ENCODE measurements at regions not wholly inside any gene's neighbourhood (a gene's known extent, or its start where the extent isn't known, plus 50 kb on each side); places are given as distances from the start of the nearest gene placed in this dataset.
"Not testable (repeated sequence)": the region's sequence is repeated elsewhere in the genome, so short reads cannot be mapped to it uniquely, and the experiment has no call there.

DNA sequence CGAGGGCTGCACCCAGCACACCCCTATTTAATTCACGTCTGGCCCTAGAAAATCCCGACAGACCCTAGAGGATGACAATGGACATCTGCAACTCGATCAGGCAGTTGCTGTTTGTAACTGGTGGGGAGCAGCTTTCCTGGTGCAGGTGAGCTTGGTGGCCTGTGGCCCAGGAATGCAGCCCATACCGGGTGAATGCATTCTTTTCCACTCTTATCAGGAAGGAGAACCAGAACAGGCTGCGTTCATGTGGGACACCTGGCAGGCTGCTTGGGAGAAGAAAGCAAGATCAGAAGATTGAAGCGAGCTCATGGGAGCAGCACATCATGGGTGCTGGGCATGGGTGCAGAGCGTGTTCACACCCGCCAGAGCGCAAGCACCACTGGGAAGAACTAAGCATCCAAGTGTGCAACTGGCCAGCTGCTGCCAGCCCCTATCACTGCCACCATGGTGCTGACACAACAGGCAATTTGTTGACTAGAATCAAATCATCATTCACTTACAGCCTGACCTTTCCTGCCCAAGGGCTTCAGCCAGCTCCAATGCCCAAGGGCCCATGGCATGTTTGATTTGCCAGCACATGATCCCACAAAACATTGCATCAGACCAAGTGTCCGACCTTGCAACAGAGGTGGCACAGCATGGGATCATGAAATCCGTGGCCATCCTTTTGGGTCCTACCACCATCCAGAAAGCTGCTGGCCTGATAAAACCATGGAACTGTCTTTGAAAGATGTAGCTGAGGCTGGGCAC is 241.7 kb upstream of the ID2 start:
- WGBS: 97% methylated on average over 12 of the region's 12 CpGs
- Histone ChIP-seq H3K27ac (ENCODE audit: low read depth in 1 of 2, low read length in 1 of 2) (no peak overlapping the region), H3K36me3 (ENCODE audit: control insufficient read depth in 2 of 2, insufficient read depth in 2 of 2, low read length in 1 of 2) (no peaks in the 10 kb centered on the region), H3K9me3 (ENCODE audit: control insufficient read depth in 2 of 2, insufficient read depth in 1 of 2, low read length in 1 of 2) (peaks cover 0 to 7% of the 10 kb centered on the region in 2 donors), H3K4me1 (ENCODE audit: control insufficient read depth in 2 of 2, insufficient read depth in 2 of 2, low read length in 2 of 2) (peaks cover 0 to 9% of the 10 kb centered on the region in 2 donors), H3K27me3 (ENCODE audit: control insufficient read depth in 2 of 2, insufficient read depth in 1 of 2, low read length in 1 of 2) (peaks cover 0 to 2% of the 10 kb centered on the region in 2 donors), H3K4me3 (ENCODE audit: low read length in 2 of 2) (no peak overlapping the region)
- DNase-seq (ENCODE audit: low read depth in 6 of 9, low spot score in 9 of 9): no peak

DNA sequence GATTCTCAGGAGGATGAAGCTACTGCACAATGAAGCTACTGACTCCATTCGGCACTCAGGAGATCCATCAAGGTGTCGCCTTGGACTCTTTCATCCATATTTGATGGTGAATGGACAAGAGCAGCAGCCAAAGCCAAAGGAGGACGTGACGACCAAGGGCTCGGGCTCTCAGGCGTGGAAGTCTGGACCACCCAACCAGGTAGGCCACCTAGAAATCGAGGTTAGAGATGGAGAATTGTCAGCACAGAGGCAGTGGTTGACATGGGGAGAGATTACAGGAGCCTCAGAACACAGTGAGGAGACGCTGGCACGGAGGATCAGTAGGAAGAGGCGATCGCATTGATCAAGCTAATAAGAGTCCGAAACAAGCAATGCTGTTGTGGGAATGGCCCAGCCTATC is 240.5 kb upstream of the ID2 start:
- peaks cover 0 to 2% of the 10 kb centered on the region in 2 donors for H3K27me3 ChIP-seq (ENCODE audit: control insufficient read depth in 2 of 2, insufficient read depth in 1 of 2, low read length in 1 of 2)
- peaks cover 0 to 9% of the 10 kb centered on the region in 2 donors for H3K4me1 ChIP-seq (ENCODE audit: control insufficient read depth in 2 of 2, insufficient read depth in 2 of 2, low read length in 2 of 2)
- H3K27ac ChIP-seq (ENCODE audit: low read depth in 1 of 2, low read length in 1 of 2): no peak overlapping the region
- no peak for DNase-seq (ENCODE audit: low read depth in 6 of 9, low spot score in 9 of 9)
- peaks cover 0 to 7% of the 10 kb centered on the region in 2 donors for H3K9me3 ChIP-seq (ENCODE audit: control insufficient read depth in 2 of 2, insufficient read depth in 1 of 2, low read length in 1 of 2)
- WGBS: 89% methylated on average over 12 of the region's 12 CpGs
- no peak overlapping the region for H3K4me3 ChIP-seq (ENCODE audit: low read length in 2 of 2)
- no peaks in the 10 kb centered on the region for H3K36me3 ChIP-seq (ENCODE audit: control insufficient read depth in 2 of 2, insufficient read depth in 2 of 2, low read length in 1 of 2)

DNA sequence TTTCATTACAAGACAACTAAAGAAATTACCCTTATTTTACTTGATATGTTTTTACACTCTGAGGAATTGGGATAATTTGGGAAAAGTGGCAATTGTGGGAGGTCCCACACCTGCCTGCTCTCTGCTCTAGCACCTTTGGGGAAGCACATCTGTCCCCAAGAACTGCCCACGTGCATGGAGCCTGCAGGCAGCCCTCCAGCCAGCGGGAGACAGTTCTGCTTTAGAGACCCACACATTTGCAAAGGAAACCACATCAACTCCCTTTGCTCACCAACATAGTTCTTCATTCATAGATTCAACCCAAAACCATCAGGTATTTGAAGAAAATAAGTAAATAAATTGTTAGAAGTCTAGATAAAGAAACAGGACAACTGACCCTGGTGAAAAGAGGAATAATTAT is 239.9 kb upstream of the ID2 start:
- Histone ChIP-seq H3K27me3 (ENCODE audit: control insufficient read depth in 2 of 2, insufficient read depth in 1 of 2, low read length in 1 of 2) (peaks cover 0 to 2% of the 10 kb centered on the region in 2 donors), H3K4me3 (ENCODE audit: low read length in 2 of 2) (no peak overlapping the region), H3K4me1 (ENCODE audit: control insufficient read depth in 2 of 2, insufficient read depth in 2 of 2, low read length in 2 of 2) (peaks cover 0 to 9% of the 10 kb centered on the region in 2 donors), H3K36me3 (ENCODE audit: control insufficient read depth in 2 of 2, insufficient read depth in 2 of 2, low read length in 1 of 2) (no peaks in the 10 kb centered on the region), H3K9me3 (ENCODE audit: control insufficient read depth in 2 of 2, insufficient read depth in 1 of 2, low read length in 1 of 2) (peaks cover 0 to 7% of the 10 kb centered on the region in 2 donors), H3K27ac (ENCODE audit: low read depth in 1 of 2, low read length in 1 of 2) (no peak overlapping the region)
- no peak for DNase-seq (ENCODE audit: low read depth in 6 of 9, low spot score in 9 of 9)
- WGBS: 8% methylated on average over 2 of the region's 2 CpGs

DNA sequence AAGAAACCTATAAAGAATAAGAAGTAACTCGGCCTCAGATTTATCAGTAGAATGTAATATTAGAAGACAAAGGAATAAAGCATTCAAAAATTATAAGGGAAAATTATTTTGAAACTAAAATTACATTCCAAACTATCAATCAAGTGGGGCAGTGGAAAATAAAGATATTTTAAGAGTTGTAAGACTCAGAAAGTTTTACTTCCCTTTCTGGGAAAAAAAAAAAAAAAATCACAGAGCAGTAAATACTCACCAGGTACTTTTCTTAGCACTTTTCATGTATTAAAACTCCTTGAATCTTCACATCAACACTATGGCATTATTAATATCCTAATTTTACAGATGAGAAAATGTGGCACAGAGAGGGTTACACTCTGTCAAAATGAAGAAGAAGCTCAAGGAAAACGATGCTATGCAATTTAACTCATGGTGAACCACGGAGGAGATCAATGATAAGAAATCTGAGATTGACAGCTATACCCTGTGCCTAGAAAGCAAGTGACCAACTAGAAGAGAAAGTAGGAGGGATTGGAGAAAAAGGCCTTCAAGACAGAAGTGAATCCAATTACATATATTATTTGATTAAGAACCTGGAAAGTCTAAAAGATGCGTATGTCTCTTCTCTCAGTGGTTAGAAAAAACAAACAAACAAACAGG is 238.9 kb upstream of the ID2 start:
- DNase-seq (ENCODE audit: low read depth in 6 of 9, low spot score in 9 of 9): no peak
- H3K9me3 ChIP-seq (ENCODE audit: control insufficient read depth in 2 of 2, insufficient read depth in 1 of 2, low read length in 1 of 2): peaks cover 0 to 7% of the 10 kb centered on the region in 2 donors
- H3K27me3 ChIP-seq (ENCODE audit: control insufficient read depth in 2 of 2, insufficient read depth in 1 of 2, low read length in 1 of 2): peaks cover 0 to 2% of the 10 kb centered on the region in 2 donors
- no peak overlapping the region for H3K27ac ChIP-seq (ENCODE audit: low read depth in 1 of 2, low read length in 1 of 2)
- 57% methylated on average over 4 of the region's 4 CpGs for WGBS
- H3K4me3 ChIP-seq (ENCODE audit: low read length in 2 of 2): no peak overlapping the region
- H3K4me1 ChIP-seq (ENCODE audit: control insufficient read depth in 2 of 2, insufficient read depth in 2 of 2, low read length in 2 of 2): peaks cover 0 to 9% of the 10 kb centered on the region in 2 donors
- H3K36me3 ChIP-seq (ENCODE audit: control insufficient read depth in 2 of 2, insufficient read depth in 2 of 2, low read length in 1 of 2): no peaks in the 10 kb centered on the region

DNA sequence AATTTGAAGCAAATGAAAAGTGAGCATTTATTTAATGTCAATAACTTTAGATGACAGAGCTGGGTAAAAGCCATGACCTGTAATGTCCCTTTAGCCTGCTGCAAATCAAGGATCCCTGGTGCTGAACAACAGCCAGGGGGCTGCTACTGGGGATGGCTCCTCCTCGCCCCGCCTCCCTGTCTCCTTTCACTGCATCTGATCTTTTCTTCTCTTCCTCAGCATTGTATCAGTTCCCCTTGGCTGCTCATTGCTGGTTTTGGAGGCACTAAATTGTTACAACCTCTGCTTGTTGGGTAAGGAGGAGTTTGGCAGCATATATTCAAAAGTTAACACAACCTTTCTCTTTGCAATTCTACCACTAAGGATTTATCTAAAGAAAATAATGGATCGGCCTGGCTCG is 236.3 kb upstream of the ID2 start:
- Histone ChIP-seq H3K9me3 (ENCODE audit: control insufficient read depth in 2 of 2, insufficient read depth in 1 of 2, low read length in 1 of 2) (no peaks in the 10 kb centered on the region), H3K4me1 (ENCODE audit: control insufficient read depth in 2 of 2, insufficient read depth in 2 of 2, low read length in 2 of 2) (peaks cover 0 to 3% of the 10 kb centered on the region in 2 donors), H3K36me3 (ENCODE audit: control insufficient read depth in 2 of 2, insufficient read depth in 2 of 2, low read length in 1 of 2) (no peaks in the 10 kb centered on the region), H3K4me3 (ENCODE audit: low read length in 2 of 2) (no peak overlapping the region), H3K27ac (ENCODE audit: low read depth in 1 of 2, low read length in 1 of 2) (no peak overlapping the region), H3K27me3 (ENCODE audit: control insufficient read depth in 2 of 2, insufficient read depth in 1 of 2, low read length in 1 of 2) (peaks cover 0 to 2% of the 10 kb centered on the region in 2 donors)
- WGBS: 59% methylated on average over 4 of the region's 4 CpGs
- DNase-seq (ENCODE audit: low read depth in 6 of 9, low spot score in 9 of 9): no peak

DNA sequence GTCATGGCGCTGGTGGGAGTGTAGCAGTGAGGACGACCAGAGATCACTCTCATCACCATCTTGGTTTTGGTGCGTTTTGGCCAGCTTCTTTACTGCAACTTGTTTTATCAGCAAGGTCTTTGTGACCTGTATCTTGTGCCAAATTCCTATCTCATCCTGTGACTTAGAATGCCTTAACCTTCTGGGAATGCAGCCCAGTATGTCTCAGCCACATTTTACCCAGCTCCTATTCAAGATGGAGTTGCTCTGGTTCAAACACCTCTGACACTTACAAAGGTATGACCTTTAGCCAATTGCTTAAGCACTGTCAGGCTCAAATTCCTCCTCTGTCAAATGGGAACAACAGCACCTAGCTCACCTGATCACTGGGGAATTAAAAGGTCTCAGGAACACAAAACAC is 235.1 kb upstream of the ID2 start:
- not testable (repeated sequence) for DNase-seq (ENCODE audit: low read depth in 6 of 9, low spot score in 9 of 9); H3K4me3 ChIP-seq (ENCODE audit: low read length in 2 of 2); H3K27ac ChIP-seq (ENCODE audit: low read depth in 1 of 2, low read length in 1 of 2); H3K27me3 ChIP-seq (ENCODE audit: control insufficient read depth in 2 of 2, insufficient read depth in 1 of 2, low read length in 1 of 2); H3K36me3 ChIP-seq (ENCODE audit: control insufficient read depth in 2 of 2, insufficient read depth in 2 of 2, low read length in 1 of 2); H3K4me1 ChIP-seq (ENCODE audit: control insufficient read depth in 2 of 2, insufficient read depth in 2 of 2, low read length in 2 of 2); H3K9me3 ChIP-seq (ENCODE audit: control insufficient read depth in 2 of 2, insufficient read depth in 1 of 2, low read length in 1 of 2)
- 98% methylated on average over 3 of the region's 3 CpGs for WGBS

DNA sequence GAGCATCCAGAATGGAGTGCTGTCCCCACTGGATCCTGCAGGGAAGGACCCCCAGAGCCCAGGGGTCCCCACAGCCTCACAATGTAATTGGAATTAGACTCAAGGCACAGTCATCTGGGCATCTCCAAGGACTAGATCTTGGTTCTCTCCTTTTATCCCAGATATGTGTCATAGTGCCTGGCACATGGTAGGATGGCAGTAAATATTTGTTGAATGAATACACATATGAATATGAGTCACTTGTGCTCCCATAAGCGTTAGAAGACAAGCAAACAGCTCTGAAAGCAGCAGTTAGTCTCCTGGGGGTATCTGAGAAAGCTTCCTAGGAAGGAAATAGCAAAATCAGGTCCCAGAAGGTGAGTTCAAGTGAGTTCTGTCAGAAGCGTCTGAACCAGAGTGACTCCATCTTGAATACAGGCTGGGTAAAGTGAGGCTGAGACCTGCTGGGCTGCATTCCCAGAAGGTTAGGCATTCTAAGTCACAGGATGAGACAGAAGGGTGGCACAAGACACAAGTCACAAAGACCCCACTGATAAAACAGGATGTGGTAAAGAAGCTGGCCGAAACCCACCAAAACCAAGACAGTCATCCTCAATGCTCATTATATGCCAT is 234.1 kb upstream of the ID2 start:
- 90% methylated on average over 3 of the region's 3 CpGs for WGBS
- no peak overlapping the region for H3K4me3 ChIP-seq (ENCODE audit: low read length in 2 of 2)

DNA sequence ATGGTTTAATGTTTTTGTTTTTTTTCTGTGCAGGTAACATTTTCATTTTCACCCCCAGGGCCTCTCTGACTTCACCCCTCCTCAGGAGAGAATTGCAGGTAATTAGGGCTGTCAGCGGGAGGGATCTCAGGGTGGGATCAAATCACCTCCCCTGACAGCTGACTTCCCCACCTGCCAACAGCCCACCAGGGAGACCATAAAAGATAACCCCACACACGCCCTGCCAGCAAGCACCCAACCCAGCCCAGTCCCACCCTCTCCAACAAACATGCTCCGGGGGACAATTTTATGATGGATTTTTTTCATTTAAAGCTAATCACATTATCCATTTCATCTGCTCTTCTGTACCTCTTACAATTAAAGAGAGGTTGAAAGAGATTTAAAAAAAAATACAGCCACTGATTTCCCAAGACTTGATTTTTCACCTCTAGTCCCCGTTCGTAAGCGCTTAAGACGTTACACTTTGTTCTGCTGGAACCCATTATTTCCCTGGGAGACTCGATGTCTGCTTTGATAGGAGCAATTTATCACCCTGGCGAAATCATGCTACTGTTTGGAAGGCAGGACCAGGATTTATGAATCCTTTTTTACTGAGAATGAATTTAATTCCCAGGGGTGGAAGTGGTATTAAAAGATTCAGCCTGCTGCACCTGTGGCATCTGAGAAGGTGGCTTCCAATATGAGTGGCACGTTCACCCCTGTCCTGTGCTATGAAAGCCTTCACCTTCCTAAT is 232.9 kb upstream of the ID2 start:
- Histone ChIP-seq H3K9me3 (ENCODE audit: control insufficient read depth in 2 of 2, insufficient read depth in 1 of 2, low read length in 1 of 2) (no peaks in the 10 kb centered on the region), H3K4me1 (ENCODE audit: control insufficient read depth in 2 of 2, insufficient read depth in 2 of 2, low read length in 2 of 2) (no peaks in the 10 kb centered on the region), H3K36me3 (ENCODE audit: control insufficient read depth in 2 of 2, insufficient read depth in 2 of 2, low read length in 1 of 2) (no peaks in the 10 kb centered on the region), H3K4me3 (ENCODE audit: low read length in 2 of 2) (no peak overlapping the region), H3K27ac (ENCODE audit: low read depth in 1 of 2, low read length in 1 of 2) (no peak overlapping the region), H3K27me3 (ENCODE audit: control insufficient read depth in 2 of 2, insufficient read depth in 1 of 2, low read length in 1 of 2) (peaks cover 0 to 6% of the 10 kb centered on the region in 2 donors)
- no peak for DNase-seq (ENCODE audit: low read depth in 6 of 9, low spot score in 9 of 9)
- 94% methylated on average over 10 of the region's 10 CpGs for WGBS

More for the DNA sequence above, 234.1 kb upstream of the ID2 start:
- Histone ChIP-seq H3K36me3 (ENCODE audit: control insufficient read depth in 2 of 2, insufficient read depth in 2 of 2, low read length in 1 of 2) (no peaks in the 10 kb centered on the region), H3K9me3 (ENCODE audit: control insufficient read depth in 2 of 2, insufficient read depth in 1 of 2, low read length in 1 of 2) (no peaks in the 10 kb centered on the region), H3K4me1 (ENCODE audit: control insufficient read depth in 2 of 2, insufficient read depth in 2 of 2, low read length in 2 of 2) (no peaks in the 10 kb centered on the region), H3K27ac (ENCODE audit: low read depth in 1 of 2, low read length in 1 of 2) (no peak overlapping the region), H3K27me3 (ENCODE audit: control insufficient read depth in 2 of 2, insufficient read depth in 1 of 2, low read length in 1 of 2) (no peaks in the 10 kb centered on the region)
- DNase-seq (ENCODE audit: low read depth in 6 of 9, low spot score in 9 of 9): no peak

DNA sequence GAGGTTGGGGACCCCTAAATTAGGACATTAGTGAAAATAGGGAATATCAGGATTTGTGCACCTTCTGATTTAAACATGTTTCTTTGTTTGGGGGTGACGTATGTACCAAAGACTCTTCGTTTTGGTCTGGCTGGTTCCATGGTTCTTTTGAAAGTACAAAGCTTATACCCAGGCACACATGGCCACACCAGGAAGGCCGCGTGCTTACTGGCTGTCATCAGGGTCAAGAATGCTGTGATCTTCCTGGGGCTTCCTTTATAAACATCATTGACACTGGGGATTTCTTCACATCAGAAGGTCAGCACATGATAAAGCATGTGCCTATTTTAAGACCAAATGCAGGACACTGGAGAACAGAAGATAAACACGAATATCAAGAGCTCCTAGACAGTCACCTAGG is 230.6 kb upstream of the ID2 start:
- 99% methylated on average over 5 of the region's 5 CpGs for WGBS
- Histone ChIP-seq H3K9me3 (ENCODE audit: control insufficient read depth in 2 of 2, insufficient read depth in 1 of 2, low read length in 1 of 2) (no peaks in the 10 kb centered on the region), H3K36me3 (ENCODE audit: control insufficient read depth in 2 of 2, insufficient read depth in 2 of 2, low read length in 1 of 2) (no peaks in the 10 kb centered on the region), H3K4me3 (ENCODE audit: low read length in 2 of 2) (no peak overlapping the region), H3K27ac (ENCODE audit: low read depth in 1 of 2, low read length in 1 of 2) (no peak overlapping the region), H3K4me1 (ENCODE audit: control insufficient read depth in 2 of 2, insufficient read depth in 2 of 2, low read length in 2 of 2) (peaks cover 5 to 16% of the 10 kb centered on the region in 2 donors), H3K27me3 (ENCODE audit: control insufficient read depth in 2 of 2, insufficient read depth in 1 of 2, low read length in 1 of 2) (peaks cover 0 to 22% of the 10 kb centered on the region in 2 donors)
- no peak for DNase-seq (ENCODE audit: low read depth in 6 of 9, low spot score in 9 of 9)
